Skeletal muscle satellite cell (primary cell): ENCODE measurements at regions not wholly inside any gene's neighbourhood (a gene's known extent, or its start where the extent isn't known, plus 50 kb on each side); places are given as distances from the start of the nearest gene placed in this dataset.

Source experiments
- H3K27me3 ChIP-seq: 2 replicates; pipeline ENCODE4 v1.7.0; 2013; ENCODE audit warnings: low read length; ENCODE audit not compliant: control insufficient read depth, insufficient read depth
- H3K36me3 ChIP-seq: 2 replicates; pipeline ENCODE4 v1.7.0; 2013; ENCODE audit warnings: mild to moderate bottlenecking, control low read depth, low read length; ENCODE audit not compliant: insufficient read depth
- H3K4me1 ChIP-seq: 2 replicates; pipeline ENCODE4 v1.7.0; 2013; ENCODE audit warnings: low read length; ENCODE audit not compliant: control insufficient read depth, insufficient read depth
- H3K4me2 ChIP-seq: 2 replicates; pipeline ENCODE4 v1.7.0; 2013; ENCODE audit warnings: mild to moderate bottlenecking, low read length
- H3K4me3 ChIP-seq: 2 replicates; pipeline ENCODE4 v1.7.0; 2013; ENCODE audit warnings: low read length
- H3K9ac ChIP-seq: 2 replicates; pipeline ENCODE4 v1.7.0; 2013; ENCODE audit warnings: mild to moderate bottlenecking, low read depth, low read length, moderate library complexity
- H3K9me3 ChIP-seq: replicated peaks from 2 replicates; pipeline ENCODE4 v1.7.0; 2013; ENCODE audit warnings: mild to moderate bottlenecking, control low read depth, low read length

DNA sequence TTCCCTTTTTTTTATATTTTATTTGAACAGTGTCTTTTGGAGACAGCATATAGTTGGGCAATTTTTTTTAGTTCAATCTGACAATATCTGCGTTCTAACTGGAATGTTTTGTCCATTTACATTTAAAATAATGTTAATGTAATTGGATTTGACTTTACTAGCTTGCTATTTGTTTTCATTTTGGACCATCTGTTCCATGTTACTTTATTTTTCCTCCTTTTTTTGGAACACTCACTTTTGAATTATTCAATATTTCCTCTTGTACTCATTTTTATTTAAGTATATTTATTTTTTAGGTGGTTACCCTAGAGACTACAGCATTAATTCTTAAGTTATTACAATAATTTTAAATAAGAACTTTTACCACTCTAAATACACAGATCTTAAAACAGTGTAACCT is 62.8 kb upstream of the C1orf87 start:
- H3K9ac ChIP-seq: no peak overlapping the region
- H3K36me3 ChIP-seq: no peaks in the 10 kb centered on the region
- no peak overlapping the region for H3K4me2 ChIP-seq
- no peak overlapping the region for H3K4me3 ChIP-seq
- H3K27me3 ChIP-seq: no peaks in the 10 kb centered on the region
- no peaks in the 10 kb centered on the region for H3K9me3 ChIP-seq
- H3K4me1 ChIP-seq: peaks cover 26% of the 10 kb centered on the region

DNA sequence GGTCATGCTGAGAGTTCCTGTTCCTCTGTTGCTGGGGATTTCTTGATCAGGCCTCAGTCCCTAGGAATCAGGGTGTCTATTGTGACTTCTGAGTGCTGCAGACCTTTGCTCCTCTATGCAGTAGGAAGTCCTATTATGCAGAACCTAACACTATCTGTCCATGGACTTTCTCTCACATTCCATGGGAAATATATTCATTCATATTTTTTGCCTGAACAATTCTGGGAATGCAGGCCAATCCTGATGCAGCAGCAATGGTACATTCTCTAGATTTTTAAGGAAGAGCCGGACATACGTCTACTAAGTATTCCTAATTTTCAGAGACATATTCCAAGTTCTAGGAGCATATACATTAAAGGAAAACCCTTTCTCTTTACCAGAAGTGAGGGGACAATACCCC is 61.1 kb upstream of the C1orf87 start:
- Histone ChIP-seq H3K4me1 (peaks cover 42% of the 10 kb centered on the region), H3K9me3 (no peaks in the 10 kb centered on the region), H3K9ac (no peak overlapping the region)

DNA sequence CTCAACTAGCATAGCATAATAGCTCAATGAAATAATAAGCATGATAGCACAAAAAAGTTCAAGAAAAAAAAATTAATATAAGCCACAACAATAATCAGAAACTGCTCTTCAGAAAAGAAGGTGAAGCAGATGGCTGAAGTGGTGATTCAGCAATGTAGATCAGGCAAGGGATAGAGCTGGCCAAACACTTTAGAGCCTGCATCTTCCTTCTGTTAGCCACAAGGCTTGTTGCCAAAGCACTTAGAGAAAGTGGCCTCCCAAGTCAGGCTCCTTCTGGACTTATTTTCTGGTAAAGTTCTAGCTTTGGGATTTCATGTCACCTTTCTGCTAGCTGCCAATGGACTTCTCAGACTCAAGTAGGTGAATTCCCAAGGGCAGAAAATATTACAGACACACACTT is 60.3 kb upstream of the C1orf87 start:
- H3K9ac ChIP-seq: peak overlapping the region; percentile 68
- no peaks in the 10 kb centered on the region for H3K9me3 ChIP-seq
- H3K4me2 ChIP-seq: peak overlapping the region; percentile 60
- no peaks in the 10 kb centered on the region for H3K27me3 ChIP-seq
- H3K4me3 ChIP-seq: no peak overlapping the region
- no peaks in the 10 kb centered on the region for H3K36me3 ChIP-seq
- peaks cover 45% of the 10 kb centered on the region for H3K4me1 ChIP-seq

More for the DNA sequence above, 61.1 kb upstream of the C1orf87 start:
- H3K4me3 ChIP-seq: no peak overlapping the region
- H3K36me3 ChIP-seq: no peaks in the 10 kb centered on the region
- H3K4me2 ChIP-seq: no peak overlapping the region
- no peaks in the 10 kb centered on the region for H3K27me3 ChIP-seq

DNA sequence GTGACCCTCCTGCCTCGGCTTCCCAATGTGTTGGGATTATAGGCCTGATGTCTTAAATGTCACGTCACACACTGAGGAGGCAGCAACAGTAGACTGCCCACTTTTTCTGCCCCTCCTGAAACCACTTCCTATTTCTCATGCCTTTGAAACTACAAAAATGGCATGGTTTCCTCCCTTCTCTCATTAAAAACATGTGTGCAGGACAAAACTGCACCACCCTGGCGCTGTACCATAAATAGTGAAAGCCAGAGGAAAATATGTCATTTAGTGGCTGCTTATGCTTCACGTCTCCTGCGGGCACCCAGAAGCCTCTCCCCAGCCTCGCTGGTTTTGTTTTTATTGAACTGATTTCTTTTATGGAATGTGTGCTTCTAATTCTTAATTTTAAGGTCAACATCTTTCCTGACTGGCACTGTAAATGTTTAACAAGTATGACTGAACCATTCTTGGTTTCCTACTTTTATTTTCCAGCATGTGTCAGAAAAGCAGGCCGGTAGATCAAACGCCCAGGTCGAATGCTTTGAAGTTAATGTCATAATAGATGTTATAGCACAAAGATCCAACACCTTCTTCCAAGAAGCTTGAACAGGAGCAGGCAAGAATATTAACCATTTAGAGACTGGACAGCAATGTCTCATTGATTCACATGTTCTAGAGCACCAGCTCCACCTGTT is 59.6 kb upstream of the C1orf87 start:
- Histone ChIP-seq H3K9me3 (no peaks in the 10 kb centered on the region), H3K36me3 (no peaks in the 10 kb centered on the region), H3K4me3 (peak overlapping the region; percentile 20), H3K4me1 (peaks cover 45% of the 10 kb centered on the region), H3K4me2 (peak overlapping the region; percentile 60), H3K27me3 (no peaks in the 10 kb centered on the region), H3K9ac (peak overlapping the region; percentile 68)

DNA sequence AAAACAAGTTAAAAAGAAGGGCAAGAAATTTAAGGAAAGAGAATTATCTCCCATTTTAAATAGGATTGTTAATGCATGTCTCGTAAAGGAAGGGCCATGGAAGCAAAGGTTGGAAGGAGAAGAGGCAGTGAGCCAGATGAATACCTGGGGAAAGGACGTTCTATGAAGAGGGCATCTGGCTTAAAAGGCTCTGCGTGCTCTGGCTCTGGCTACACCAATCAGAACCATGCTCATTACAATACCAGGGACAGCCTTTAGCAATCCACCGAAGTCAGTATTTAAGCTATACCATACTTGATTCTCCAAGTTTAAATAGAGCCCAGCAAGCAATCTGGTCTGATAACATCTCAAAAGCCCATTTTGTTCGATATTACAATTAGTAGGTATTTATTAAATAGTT is 58.5 kb upstream of the C1orf87 start:
- Histone ChIP-seq H3K4me2 (no peak overlapping the region), H3K36me3 (no peaks in the 10 kb centered on the region), H3K27me3 (no peaks in the 10 kb centered on the region), H3K4me3 (no peak overlapping the region), H3K4me1 (peaks cover 45% of the 10 kb centered on the region), H3K9ac (no peak overlapping the region), H3K9me3 (no peaks in the 10 kb centered on the region)

DNA sequence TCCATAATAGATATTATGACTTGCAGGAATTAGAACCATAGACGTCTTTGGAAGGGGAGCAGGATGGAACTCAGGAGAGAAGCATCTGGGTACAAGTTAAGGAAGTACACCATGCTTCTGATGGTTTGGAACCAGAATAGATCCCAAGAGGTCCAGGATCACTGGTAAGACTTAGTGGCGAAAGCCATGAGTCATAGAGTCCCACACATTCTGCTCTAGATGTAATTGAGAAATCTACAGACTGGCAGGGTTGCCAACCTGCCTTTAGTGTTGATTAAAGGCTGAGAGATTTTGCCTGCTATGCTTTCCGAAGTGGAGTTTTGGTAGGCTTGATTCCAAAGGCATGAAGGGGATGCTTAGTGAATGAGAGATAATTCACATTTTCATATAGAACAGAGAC is 57.1 kb upstream of the C1orf87 start:
- Histone ChIP-seq H3K9ac (no peak overlapping the region), H3K36me3 (no peaks in the 10 kb centered on the region), H3K4me1 (peaks cover 45% of the 10 kb centered on the region), H3K27me3 (no peaks in the 10 kb centered on the region), H3K4me3 (no peak overlapping the region), H3K4me2 (no peak overlapping the region), H3K9me3 (no peaks in the 10 kb centered on the region)

DNA sequence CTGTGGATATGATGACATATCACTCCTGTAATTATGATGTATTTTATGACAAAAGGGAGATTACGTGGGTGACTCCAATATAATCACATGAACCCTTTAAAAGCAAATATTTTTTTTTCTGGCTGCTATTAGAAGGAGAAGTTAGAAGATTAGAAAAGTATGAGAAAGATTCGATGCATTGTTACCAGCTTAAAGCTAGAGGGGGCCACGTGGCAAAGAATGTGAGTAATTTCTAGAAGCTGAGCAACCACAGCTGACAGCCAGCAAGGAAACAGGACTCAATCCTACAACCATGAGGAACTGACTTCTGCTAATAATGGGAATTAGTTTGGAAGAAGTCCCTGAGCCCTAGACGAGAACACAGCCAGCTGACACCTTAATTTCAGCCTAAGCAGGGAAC is 56.3 kb upstream of the C1orf87 start:
- no peak overlapping the region for H3K9ac ChIP-seq
- peaks cover 44% of the 10 kb centered on the region for H3K4me1 ChIP-seq
- no peaks in the 10 kb centered on the region for H3K27me3 ChIP-seq
- no peak overlapping the region for H3K4me3 ChIP-seq
- H3K36me3 ChIP-seq: no peaks in the 10 kb centered on the region
- H3K4me2 ChIP-seq: peak overlapping the region; percentile 3
- H3K9me3 ChIP-seq: no peaks in the 10 kb centered on the region

DNA sequence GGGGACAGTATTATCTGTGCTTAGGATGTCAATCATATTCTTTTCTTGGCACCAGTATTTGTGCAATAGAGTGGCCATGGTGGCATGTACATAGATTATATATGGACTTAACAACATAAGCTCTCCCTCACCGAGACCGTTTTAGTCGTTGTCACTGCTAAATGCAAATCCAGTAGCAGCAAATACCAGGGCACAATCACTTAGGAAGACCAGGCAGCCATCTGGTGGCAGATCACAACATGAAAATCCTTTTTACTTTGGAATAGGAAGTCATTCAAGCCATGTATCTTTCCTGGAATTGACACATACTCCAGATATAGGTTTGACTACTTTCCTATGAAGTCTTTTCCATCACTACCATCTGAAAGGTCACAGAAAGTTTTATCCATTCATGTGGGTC is 53.2 kb upstream of the C1orf87 start:
- H3K4me2 ChIP-seq: no peak overlapping the region
- H3K4me1 ChIP-seq: peaks cover 20% of the 10 kb centered on the region
- H3K9me3 ChIP-seq: no peaks in the 10 kb centered on the region
- H3K4me3 ChIP-seq: no peak overlapping the region
- no peak overlapping the region for H3K9ac ChIP-seq
- no peaks in the 10 kb centered on the region for H3K27me3 ChIP-seq
- H3K36me3 ChIP-seq: no peaks in the 10 kb centered on the region
